OCI-LY7 (cell line): ENCODE measurements at regions not wholly inside any gene's neighbourhood (a gene's known extent, or its start where the extent isn't known, plus 50 kb on each side); places are given as distances from the start of the nearest gene placed in this dataset.

ENCODE experiments used
- BruUV-seq: library from RNA; stranded (reverse); fragments of 400-500 nt; replicated peaks from 2 replicates; lab custom pipeline; 2021; lab: Mats Ljungman, UMichigan
- CTCF ChIA-PET: fragments of 300-600 bp; sonication (Branson Sonifier 250); formaldehyde crosslinking; loops from one replicate; lab custom pipeline; 2022; ENCODE audit warnings: antibody characterized with exemption; ENCODE audit not compliant: unreplicated experiment; lab: Charles Lee
- POLR2A ChIA-PET: fragments of 300-600 bp; sonication (Branson Sonifier 250); formaldehyde crosslinking; loops from one replicate; lab custom pipeline; 2022; ENCODE audit warnings: antibody characterized with exemption; lab: Charles Lee
- DNase-seq: peaks from one replicate; pipeline ENCODE4 v3.0.0-alpha.2; 2015; ENCODE audit warnings: low spot score
- H2AFZ ChIP-seq: fragments of 200-600 bp; sonication (generic), shearing (Covaris generic); 2 replicates; pipeline ENCODE4 v1.6.1; 2014; ENCODE audit warnings: mild to moderate bottlenecking, antibody characterized with exemption, low read length, moderate library complexity
- H3K27ac ChIP-seq: fragments of 200-600 bp; sonication (generic); 2 replicates; pipeline ENCODE4 v1.5.1; 2014; ENCODE audit warnings: mixed run types, low read depth, mild to moderate bottlenecking, moderate library complexity, low read length, inconsistent platforms; ENCODE audit not compliant: poor library complexity, severe bottlenecking
- H3K36me3 ChIP-seq: fragments of 200-600 bp; sonication (generic); 2 replicates; pipeline ENCODE4 v1.6.1; 2014; ENCODE audit warnings: mild to moderate bottlenecking, antibody characterized with exemption, low read length, moderate library complexity, mixed read lengths; ENCODE audit not compliant: insufficient read depth
- H3K4me1 ChIP-seq: fragments of 200-600 bp; sonication (generic); 2 replicates; pipeline ENCODE4 v1.5.1; 2014; ENCODE audit warnings: mild to moderate bottlenecking, low read length; ENCODE audit not compliant: insufficient read depth, poor library complexity, severe bottlenecking
- H3K4me2 ChIP-seq: fragments of 200-600 bp; sonication (generic); 2 replicates; pipeline ENCODE4 v1.6.1; 2014; ENCODE audit warnings: mild to moderate bottlenecking, low read length
- H3K4me3 ChIP-seq: fragments of 200-600 bp; sonication (generic); 2 replicates; pipeline ENCODE4 v1.5.1; 2014; ENCODE audit warnings: mild to moderate bottlenecking, low read depth, low read length; ENCODE audit not compliant: poor library complexity, severe bottlenecking
- H3K79me2 ChIP-seq: fragments of 200-600 bp; sonication (generic); 2 replicates; pipeline ENCODE4 v1.6.1; 2016; ENCODE audit warnings: low read depth, mild to moderate bottlenecking, low read length, moderate library complexity, mixed read lengths; ENCODE audit not compliant: insufficient read depth
- H3K9me2 ChIP-seq: fragments of 200-600 bp; sonication (generic); 2 replicates; pipeline ENCODE4 v1.6.1; 2016; ENCODE audit warnings: mild to moderate bottlenecking, low read length, mixed read lengths; ENCODE audit not compliant: insufficient read depth
- H3K9me3 ChIP-seq: fragments of 200-600 bp; sonication (generic); 2 replicates; pipeline ENCODE4 v1.6.1; 2014; ENCODE audit warnings: mild to moderate bottlenecking, mixed run types, low read length, mixed read lengths
- H4K20me1 ChIP-seq: fragments of 200-600 bp; sonication (generic); 2 replicates; pipeline ENCODE4 v1.6.1; 2014; ENCODE audit warnings: mild to moderate bottlenecking, antibody characterized with exemption, low read length, moderate library complexity, mixed read lengths; ENCODE audit not compliant: insufficient read depth
- CTCF ChIP-seq: fragments of 200-600 bp; sonication (generic); conservative IDR thresholded peaks from 2 replicates; pipeline ENCODE4 v1.5.1; 2014; ENCODE audit warnings: mild to moderate bottlenecking, antibody characterized with exemption, low read length, moderate library complexity, mixed read lengths
- EZH2phosphoT487 ChIP-seq: fragments of 200-600 bp; sonication (generic); IDR thresholded peaks from 2 replicates; pipeline ENCODE4 v1.6.1; 2018; ENCODE audit warnings: low read depth, borderline replicate concordance, mild to moderate bottlenecking, mixed run types, antibody characterized with exemption, low read length, moderate library complexity, mixed read lengths
- intact Hi-C: fragments of 100-400 bp; cut with micrococcal nuclease; formaldehyde crosslinking; loops from one replicate; pipeline ENCODE4 v1.10.0; 2022; ENCODE audit not compliant: unreplicated experiment

- Histone ChIP-seq H3K27ac (no peak overlapping the region), H3K4me3 (no peak overlapping the region), H2AFZ (no peak overlapping the region), H3K4me1 (no peaks in the 10 kb centered on the region), H3K4me2 (no peak overlapping the region), H3K9me2 (no peaks in the 10 kb centered on the region), H4K20me1 (no peaks in the 10 kb centered on the region), H3K36me3 (no peaks in the 10 kb centered on the region), H3K79me2 (no peaks in the 10 kb centered on the region), H3K9me3 (no peaks in the 10 kb centered on the region)
- CTCF ChIA-PET = no interaction called here
- no peak for DNase-seq
- BruUV-seq = no TSS peak
- intact Hi-C loops = no loop called here
- POLR2A ChIA-PET = no interaction called here
- TF ChIP-seq CTCF (no peak), EZH2phosphoT487 (no peak)
These were observed 289.7 kb upstream of the VSTM2A start for GRCh38 chr7:54252256-54253035.

- ChIA-PET CTCF (no interaction called here), POLR2A (no interaction called here)
- Histone ChIP-seq H4K20me1 (no peaks in the 10 kb centered on the region), H3K4me1 (no peaks in the 10 kb centered on the region), H3K4me2 (no peak overlapping the region), H3K27ac (no peak overlapping the region), H3K79me2 (no peaks in the 10 kb centered on the region), H3K9me3 (no peaks in the 10 kb centered on the region), H3K4me3 (no peak overlapping the region), H3K36me3 (no peaks in the 10 kb centered on the region), H3K9me2 (no peaks in the 10 kb centered on the region), H2AFZ (no peak overlapping the region)
- no peak for DNase-seq
- BruUV-seq = no TSS peak
- intact Hi-C loops = no loop called here
- TF ChIP-seq EZH2phosphoT487 = no peak
- TF ChIP-seq CTCF = no peak
These were observed 289.2 kb upstream of the VSTM2A start for GRCh38 chr7:54253036-54253373.

- Histone ChIP-seq H3K79me2 (no peaks in the 10 kb centered on the region), H3K9me3 (no peaks in the 10 kb centered on the region), H2AFZ (no peak overlapping the region), H3K36me3 (no peaks in the 10 kb centered on the region), H3K4me1 (no peaks in the 10 kb centered on the region), H3K4me3 (no peak overlapping the region), H3K4me2 (no peak overlapping the region), H3K27ac (no peak overlapping the region), H4K20me1 (no peaks in the 10 kb centered on the region), H3K9me2 (no peaks in the 10 kb centered on the region)
- BruUV-seq = no TSS peak
- TF ChIP-seq EZH2phosphoT487 (no peak), CTCF (no peak)
- CTCF ChIA-PET = no interaction called here
- intact Hi-C loops = no loop called here
- no peak for DNase-seq
- POLR2A ChIA-PET = no interaction called here
These were observed 286.9 kb upstream of the VSTM2A start for GRCh38 chr7:54255242-54255641.
